K562 (cell line): ENCODE measurements at regions not wholly inside any gene's neighbourhood (a gene's known extent, or its start where the extent isn't known, plus 50 kb on each side); places are given as distances from the start of the nearest gene placed in this dataset.

Source experiments
- ATAC-seq: fragments of 200-7000 bp; cut with Tn5 transposase; 3 replicates; pipeline ENCODE4 v1.9.1; 2020; ENCODE audit warnings: moderate library complexity
- BruUV-seq: library from RNA; stranded (reverse); fragments of 400-500 nt; replicated peaks from 2 replicates; lab custom pipeline; 2021; lab: Mats Ljungman, UMichigan
- CTCF ChIA-PET: fragments of 300-600 bp; formaldehyde crosslinking; extraction: SDS; loops from one replicate; lab custom pipeline; 2021; ENCODE audit warnings: low intra/inter-chr PET ratio; lab: Yijun Ruan, JAX
- POLR2A ChIA-PET: fragments of 300-600, 350-650 bp; sonication (Branson Sonifier 250); formaldehyde crosslinking; extraction: SDS; loops from one replicate; lab custom pipeline; 2021; ENCODE audit warnings: antibody characterized with exemption, inconsistent platforms; lab: Yijun Ruan, JAX
- DNase-seq, 4 experiments: peaks; one replicate each; pipeline versions ENCODE4 v3.0.0 to v3.0.0-alpha.2; 2011 to 2018; ENCODE audit warnings: low spot score in 3 of 4, mixed read lengths in 3 of 4; ENCODE audit errors: extremely low read depth in 1 of 4
- FAIRE-seq: peaks from 2 replicates; lab custom pipeline; 2011; peaks lifted over from hg19 to GRCh38; lab: Jason Lieb, UNC
- H2AFZ ChIP-seq: 2 replicates; pipeline ENCODE4 v1.6.0; 2011; ENCODE audit warnings: low read depth, low read length, control low read depth, inconsistent platforms
- H3K27ac ChIP-seq: fragments of 200-600 bp; 3 replicates; pipeline ENCODE4 v1.8.0; 2011; ENCODE audit warnings: low read depth, mild to moderate bottlenecking, control low read depth, inconsistent platforms, low read length, moderate library complexity, mixed read lengths; ENCODE audit errors: extremely low read depth
- H3K27me3 ChIP-seq, 2 experiments: fragments of 300-600 bp in 1 of 2; 2 replicates in 1 of 2; 3 replicates in 1 of 2; pipeline versions ENCODE4 v1.6.0 to v1.8.0; 2011; ENCODE audit warnings: inconsistent platforms in 2 of 2, low read length in 2 of 2, mild to moderate bottlenecking in 1 of 2, mixed read lengths in 1 of 2, moderate library complexity in 1 of 2; ENCODE audit not compliant: control insufficient read depth in 2 of 2, insufficient read depth in 2 of 2
- H3K36me3 ChIP-seq: fragments of 300-600 bp; 3 replicates; pipeline ENCODE4 v1.8.0; 2011; ENCODE audit warnings: mild to moderate bottlenecking, low read length, inconsistent platforms; ENCODE audit not compliant: control insufficient read depth, insufficient read depth
- H3K4me1 ChIP-seq, 2 experiments: fragments of 200-600 bp in 1 of 2; replicated peaks in 1 of 2; 2 replicates in 1 of 2; 3 replicates in 1 of 2; pipeline versions ENCODE4 v1.5.1 to v1.8.0; 2011; ENCODE audit warnings: inconsistent platforms in 2 of 2, low read length in 2 of 2, mild to moderate bottlenecking in 1 of 2, mixed read lengths in 1 of 2, moderate library complexity in 1 of 2; ENCODE audit not compliant: control insufficient read depth in 2 of 2, insufficient read depth in 2 of 2
- H3K4me2 ChIP-seq: 2 replicates; pipeline ENCODE4 v1.6.1; 2011; ENCODE audit warnings: low read length, control low read depth, inconsistent platforms, mixed read lengths; ENCODE audit not compliant: insufficient read depth
- H3K4me3 ChIP-seq: fragments of 200-600 bp; sonication (generic), shearing (Covaris generic); 2 replicates; pipeline ENCODE4 v1.5.1; 2016; ENCODE audit warnings: control low read depth, inconsistent platforms
- H3K79me2 ChIP-seq: fragments of 200-600 bp; 3 replicates; pipeline ENCODE4 v1.8.0; 2011; ENCODE audit warnings: low read length, inconsistent platforms; ENCODE audit not compliant: control insufficient read depth, insufficient read depth
- H3K9ac ChIP-seq, 2 experiments: 2 replicates each; pipeline versions ENCODE4 v1.6.0 to v1.6.1; 2011; ENCODE audit warnings: low read depth in 2 of 2, low read length in 2 of 2, control low read depth in 1 of 2, inconsistent platforms in 1 of 2, mild to moderate bottlenecking in 1 of 2, mixed read lengths in 1 of 2; ENCODE audit not compliant: insufficient read depth in 1 of 2
- H3K9me1 ChIP-seq: one replicate; pipeline ENCODE4 v1.6.0; 2011; ENCODE audit warnings: inconsistent platforms, mild to moderate bottlenecking, low read length, moderate library complexity; ENCODE audit not compliant: control insufficient read depth, insufficient read depth
- H3K9me3 ChIP-seq: replicated peaks from 2 replicates; pipeline ENCODE4 v1.5.1; 2011; ENCODE audit warnings: low read depth, low read length, inconsistent platforms; ENCODE audit not compliant: control insufficient read depth, insufficient read depth
- H4K20me1 ChIP-seq: replicated peaks from 2 replicates; pipeline ENCODE4 v1.6.1; 2011; ENCODE audit warnings: low read length, inconsistent platforms, mixed read lengths; ENCODE audit not compliant: control insufficient read depth, insufficient read depth
- ARID4B ChIP-seq: sonication (generic); formaldehyde crosslinking; IDR thresholded peaks from 2 replicates; pipeline ENCODE4 v1.8.0; 2022; ENCODE audit warnings: mild to moderate bottlenecking, missing genetic modification reagents
- ILF3 ChIP-seq: fragments of 450-650 bp; IDR thresholded peaks from 2 replicates; pipeline ENCODE4 v1.6.1; 2018; ENCODE audit warnings: antibody characterized with exemption, mild to moderate bottlenecking, moderate library complexity, borderline replicate concordance
- NRF1 ChIP-seq, 2 experiments: fragments of 450-650 bp; IDR thresholded peaks in 1 of 2; conservative IDR thresholded peaks in 1 of 2; 2 replicates each; pipeline ENCODE4 v1.6.1; 2014; ENCODE audit warnings: mild to moderate bottlenecking in 2 of 2
- PYGO2 ChIP-seq: fragments of 450-650 bp; IDR thresholded peaks from 2 replicates; pipeline ENCODE4 v1.6.1; 2016; ENCODE audit warnings: mild to moderate bottlenecking, missing genetic modification characterization, moderate library complexity, missing compliant biosample characterization
- RBM22 ChIP-seq: fragments of 200-400 bp; formaldehyde crosslinking; IDR thresholded peaks from 2 replicates; pipeline ENCODE4 v1.6.1; 2018; ENCODE audit warnings: low read length, low read depth; ENCODE audit not compliant: poor library complexity, severe bottlenecking
- WGBS: fragments of 100-300 bp; shearing (Covaris generic); methylation state at CpG from one replicate; pipeline ENCODE4 v1.1.6; 2016; ENCODE audit warnings: low coverage, mixed read lengths; ENCODE audit not compliant: insufficient coverage; ENCODE audit errors: missing lambda C conversion rate; 5-methylcytosine and 5-hydroxymethylcytosine counted together
- in situ Hi-C: fragments of 300-500 bp; cut with MboI; formaldehyde crosslinking; loops from 4 replicates; pipeline ENCODE4 v1.15.0; 2018; ENCODE audit warnings: inconsistent platforms, mixed read lengths
- intact Hi-C: fragments of 100-400 bp; cut with micrococcal nuclease; formaldehyde crosslinking; loops from 2 replicates; pipeline ENCODE4 v1.14.2; 2022
- TF ChIP-seq, protein P1 (sequence below): IDR thresholded peaks from 3 replicates; pipeline ENCODE4 v1.6.1; 2011; ENCODE audit warnings: borderline replicate concordance, mild to moderate bottlenecking; ENCODE audit not compliant: insufficient read length, insufficient read depth

DNA sequence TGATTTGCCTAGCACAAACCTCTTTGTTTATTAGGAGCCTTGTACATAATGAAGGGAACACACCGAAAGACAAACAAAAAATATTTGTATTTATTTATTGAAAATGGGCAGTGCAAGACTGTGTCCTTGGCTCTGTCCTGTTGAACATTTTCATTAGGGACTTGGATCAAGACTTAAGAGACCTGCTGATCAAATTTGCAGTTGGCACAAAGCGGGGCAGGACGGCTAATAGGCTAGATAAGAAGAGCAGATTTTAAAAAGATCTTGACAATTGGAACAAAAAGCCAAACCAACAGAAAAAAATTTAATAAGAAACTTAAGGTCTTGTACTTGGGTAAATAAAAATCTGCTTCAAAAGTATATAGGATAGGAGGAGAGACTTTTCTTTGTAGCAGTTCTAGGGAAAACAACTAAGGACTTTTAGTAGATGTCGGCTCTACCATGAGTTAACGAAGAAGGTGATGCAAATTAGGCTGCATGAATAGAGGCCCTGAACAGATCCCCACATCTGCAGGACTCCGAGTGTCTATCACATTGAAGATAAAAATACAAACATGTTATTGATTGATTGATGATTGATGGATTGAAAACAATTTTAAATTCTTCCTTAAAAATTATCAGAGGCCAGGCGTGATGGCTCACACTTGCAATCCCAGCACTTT is 124.1 kb upstream of the SPACA1 start:
- no TSS peak for BruUV-seq
- Histone ChIP-seq H3K4me3 (no peak overlapping the region), H4K20me1 (no peaks in the 10 kb centered on the region), H3K9me3 (no peaks in the 10 kb centered on the region), H3K4me1 (no peaks in the 10 kb centered on the region), H3K27me3 (peaks cover 2 to 9% of the 10 kb centered on the region in 2 experiments; a peak in 2 of 5 replicates), H3K36me3 (no peaks in the 10 kb centered on the region), H3K9me1 (no peaks in the 10 kb centered on the region), H3K4me2 (no peak overlapping the region), H3K9ac (no peak overlapping the region), H3K27ac (no peak overlapping the region), H3K79me2 (no peaks in the 10 kb centered on the region), H2AFZ (no peak overlapping the region)
- in situ Hi-C loops (no loop called here), intact Hi-C loops (loop anchor here (10.0 kb wide), 1 partner anchor 849 kb away; no protein-coding TSS in a partner anchor)
- ATAC-seq, result no peak
- ChIA-PET POLR2A (no interaction called here), CTCF (no interaction called here)
- TF ChIP-seq ARID4B (CRISPR knock-in tag) (no peak), RBM22 (no peak), ILF3 (no peak), PYGO2 (no peak), NRF1 (conservative IDR thresholded peaks at IDR 0.05 in 1 of 2, IDR thresholded peaks at IDR 0.05 in 1 of 2) (no peak)
- TF ChIP-seq, protein P1, sequence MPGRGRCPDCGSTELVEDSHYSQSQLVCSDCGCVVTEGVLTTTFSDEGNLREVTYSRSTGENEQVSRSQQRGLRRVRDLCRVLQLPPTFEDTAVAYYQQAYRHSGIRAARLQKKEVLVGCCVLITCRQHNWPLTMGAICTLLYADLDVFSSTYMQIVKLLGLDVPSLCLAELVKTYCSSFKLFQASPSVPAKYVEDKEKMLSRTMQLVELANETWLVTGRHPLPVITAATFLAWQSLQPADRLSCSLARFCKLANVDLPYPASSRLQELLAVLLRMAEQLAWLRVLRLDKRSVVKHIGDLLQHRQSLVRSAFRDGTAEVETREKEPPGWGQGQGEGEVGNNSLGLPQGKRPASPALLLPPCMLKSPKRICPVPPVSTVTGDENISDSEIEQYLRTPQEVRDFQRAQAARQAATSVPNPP, result no peak
- no peak for DNase-seq
- WGBS, result 1% methylated on average over 7 of the region's 7 CpGs
- no peak for FAIRE-seq
